GM23248 (cell line): ENCODE measurements at regions not wholly inside any gene's neighbourhood (a gene's known extent, or its start where the extent isn't known, plus 50 kb on each side); places are given as distances from the start of the nearest gene placed in this dataset.

Experiments
- EZH2 ChIP-seq: fragments of 200-600 bp; sonication (generic); IDR thresholded peaks from 2 replicates; pipeline ENCODE4 v1.6.1; 2018; ENCODE audit warnings: antibody characterized with exemption, mild to moderate bottlenecking; ENCODE audit not compliant: insufficient read depth, poor library complexity, severe bottlenecking
- EZH2phosphoT487 ChIP-seq: fragments of 200-600 bp; sonication (generic); IDR thresholded peaks from 2 replicates; pipeline ENCODE4 v1.6.1; 2018; ENCODE audit warnings: antibody characterized with exemption, moderate library complexity, mild to moderate bottlenecking, low read depth; ENCODE audit not compliant: insufficient read depth

DNA sequence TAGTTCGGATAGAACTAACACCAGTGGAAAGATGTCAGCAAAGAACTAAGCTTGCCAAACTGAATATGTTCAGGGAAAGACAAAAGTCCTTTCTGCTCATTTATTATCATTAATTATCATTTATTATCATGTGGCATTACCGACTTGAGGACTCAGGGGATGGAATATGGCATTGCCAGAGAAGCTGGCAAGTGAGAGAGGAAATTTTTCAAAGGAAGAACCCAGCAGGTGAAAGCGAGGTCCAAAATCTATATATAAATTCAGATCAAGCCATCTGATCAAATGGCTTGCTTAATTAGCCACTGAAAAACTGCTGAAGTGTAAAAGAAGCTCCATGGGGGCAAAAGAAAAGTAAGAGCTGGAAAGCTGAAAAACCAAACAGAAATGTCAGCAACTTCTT is 1049.6 kb upstream of the SEMA6A start:
- TF ChIP-seq EZH2 = no peak
- TF ChIP-seq EZH2phosphoT487 = no peak
